Pancreas (tissue), 10 donors: ENCODE measurements at regions not wholly inside any gene's neighbourhood (a gene's known extent, or its start where the extent isn't known, plus 50 kb on each side); places are given as distances from the start of the nearest gene placed in this dataset.

ENCODE experiments used
- ATAC-seq, 4 donors: fragments of 200-7000 bp; cut with Tn5 transposase; one replicate each; pipeline versions ENCODE4 v1.8.0 to v1.9.1; 2020; ENCODE audit warnings: mild to moderate bottlenecking in 4 of 4, moderate library complexity in 4 of 4
- DNase-seq, 6 donors: peaks; one replicate each; pipeline ENCODE4 v3.0.0-alpha.2; 2020
- FAIRE-seq: peaks from 2 replicates; lab custom pipeline; 2012; peaks lifted over from hg19 to GRCh38; lab: Jason Lieb, UNC
- H3K27ac ChIP-seq, 4 donors: fragments of 200-600 bp; sonication (generic); 1 replicate in 3 of 4; 2 replicates in 1 of 4; pipeline versions ENCODE4 v1.5.0 to v1.8.0; 2020
- H3K27me3 ChIP-seq, 4 donors: fragments of 200-600 bp; one replicate each; pipeline ENCODE4 v1.8.0; 2021
- H3K36me3 ChIP-seq, 3 donors: fragments of 200-600 bp; sonication (generic) in 1 of 3; one replicate each; pipeline versions ENCODE4 v1.5.0 to v1.8.0; 2020 to 2021
- H3K4me1 ChIP-seq, 3 donors: fragments of 200-600 bp; one replicate each; pipeline ENCODE4 v1.8.0; 2021
- H3K4me3 ChIP-seq, 4 donors: fragments of 200-600 bp; sonication (generic) in 2 of 4; one replicate each; pipeline versions ENCODE4 v1.5.0 to v1.8.0; 2020 to 2021
- H3K9me3 ChIP-seq, 4 donors: fragments of 200-600 bp; one replicate each; pipeline ENCODE4 v1.8.0; 2021
- WGBS, 2 donors: extraction: QIAGEN DNeasy Blood & Tissue Kit; methylation state at CpG; one replicate each; pipeline ENCODE4 v1.1.7; 2013; 5-methylcytosine and 5-hydroxymethylcytosine counted together
- intact Hi-C, 3 donors: fragments of 100-400 bp; cut with DNase I; formaldehyde crosslinking; loops; one replicate each; pipeline versions ENCODE4 v1.11.1 to v1.14.2; 2022
- TF ChIP-seq, protein P1 (sequence below), 4 donors: fragments of 200-600 bp; sonication (generic) in 3 of 4; IDR thresholded peaks; one replicate each; pipeline versions ENCODE4 v1.5.0 to v1.8.0; 2021; ENCODE audit warnings: antibody characterized with exemption in 4 of 4
- donor health status: healthy with polysubstance abuse.
- donor health status: DM: no; HTN: no; CAD: no; lungs with moderate emphysema.
- donor health status: DM: no; HTN: no; CAD: no.
- donor health status: control.
- donor health status: control.
- donor health status: Bipolar disorder and iron deficiency.
- donor health status: DM: yes; HTN: yes; CAD: no.
- donor health status: DM: no; HTN: no; CAD: no.
- donor health status: DM: no; HTN: no; CAD: no.
- donor health status: DM: yes; HTN: yes; CAD: no.

DNA sequence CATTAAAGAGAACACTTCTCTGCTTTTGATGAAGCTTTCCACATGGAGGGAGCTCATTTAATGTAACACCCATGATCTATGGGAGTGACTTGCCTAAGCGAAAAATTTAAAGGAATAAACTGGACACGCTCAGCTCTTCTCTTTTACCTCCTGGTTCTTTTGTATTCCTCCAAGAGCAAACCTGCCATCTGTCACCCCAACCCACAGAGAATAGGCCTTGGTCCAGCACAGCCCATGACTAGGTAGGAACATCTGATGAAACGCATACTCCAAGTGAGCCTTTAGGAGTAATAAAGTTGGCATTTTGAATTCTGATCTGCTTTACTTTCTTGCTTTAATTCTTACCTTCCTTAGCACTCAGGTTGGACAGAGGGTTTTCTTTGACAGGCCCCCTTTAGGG, 389.0 kb downstream of the HNRNPD start:
- no peak for FAIRE-seq
- TF ChIP-seq, protein P1, sequence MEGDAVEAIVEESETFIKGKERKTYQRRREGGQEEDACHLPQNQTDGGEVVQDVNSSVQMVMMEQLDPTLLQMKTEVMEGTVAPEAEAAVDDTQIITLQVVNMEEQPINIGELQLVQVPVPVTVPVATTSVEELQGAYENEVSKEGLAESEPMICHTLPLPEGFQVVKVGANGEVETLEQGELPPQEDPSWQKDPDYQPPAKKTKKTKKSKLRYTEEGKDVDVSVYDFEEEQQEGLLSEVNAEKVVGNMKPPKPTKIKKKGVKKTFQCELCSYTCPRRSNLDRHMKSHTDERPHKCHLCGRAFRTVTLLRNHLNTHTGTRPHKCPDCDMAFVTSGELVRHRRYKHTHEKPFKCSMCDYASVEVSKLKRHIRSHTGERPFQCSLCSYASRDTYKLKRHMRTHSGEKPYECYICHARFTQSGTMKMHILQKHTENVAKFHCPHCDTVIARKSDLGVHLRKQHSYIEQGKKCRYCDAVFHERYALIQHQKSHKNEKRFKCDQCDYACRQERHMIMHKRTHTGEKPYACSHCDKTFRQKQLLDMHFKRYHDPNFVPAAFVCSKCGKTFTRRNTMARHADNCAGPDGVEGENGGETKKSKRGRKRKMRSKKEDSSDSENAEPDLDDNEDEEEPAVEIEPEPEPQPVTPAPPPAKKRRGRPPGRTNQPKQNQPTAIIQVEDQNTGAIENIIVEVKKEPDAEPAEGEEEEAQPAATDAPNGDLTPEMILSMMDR (IDR thresholded peaks at IDR 0.05): no peak
- no peak for DNase-seq
- Histone ChIP-seq H3K27ac (no peak overlapping the region), H3K9me3 (no peaks in the 10 kb centered on the region), H3K4me3 (no peak overlapping the region), H3K27me3 (no peaks in the 10 kb centered on the region), H3K4me1 (no peaks in the 10 kb centered on the region), H3K36me3 (no peaks in the 10 kb centered on the region)
- ATAC-seq: no peak
- intact Hi-C loops: no loop called here
- WGBS, 2 donors: 79 to 91% methylated on average over 3 of the region's 3 CpGs

DNA sequence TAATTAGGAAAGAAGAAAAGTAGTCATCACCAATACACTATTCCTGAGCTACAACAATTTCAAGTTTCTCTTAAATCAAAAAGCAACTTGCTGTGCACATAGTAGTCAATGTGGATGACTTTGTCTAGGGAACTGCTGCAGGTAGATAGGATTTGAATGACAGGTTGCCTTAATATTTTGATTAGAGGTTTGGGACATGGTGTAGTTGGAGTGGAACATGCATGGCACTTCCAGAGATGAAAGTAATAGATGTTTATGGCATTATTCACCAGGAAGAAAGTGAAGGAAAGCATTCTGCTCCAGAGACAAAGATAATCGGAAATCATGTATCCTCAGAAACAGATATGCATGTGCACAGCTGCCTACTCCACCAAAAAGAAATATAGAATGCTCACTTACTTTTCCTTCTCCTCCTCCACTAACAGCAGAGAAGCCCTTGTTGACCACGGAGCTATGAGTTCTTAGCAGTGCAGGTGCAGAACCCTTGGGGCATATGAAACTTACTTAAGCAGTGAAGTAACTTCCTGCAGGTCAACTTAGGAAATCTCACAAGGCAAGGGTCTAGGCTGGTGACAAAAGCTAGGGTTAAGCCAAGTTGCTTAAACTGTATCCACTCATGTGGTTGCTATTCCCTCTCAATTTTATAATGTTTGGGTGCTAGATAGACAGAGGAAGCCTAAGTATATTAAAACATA, 390.8 kb downstream of the HNRNPD start:
- Histone ChIP-seq H3K27ac (no peak overlapping the region), H3K4me3 (no peak overlapping the region), H3K4me1 (no peaks in the 10 kb centered on the region), H3K27me3 (no peaks in the 10 kb centered on the region), H3K36me3 (no peaks in the 10 kb centered on the region), H3K9me3 (no peaks in the 10 kb centered on the region)
- TF ChIP-seq, protein P1 (IDR thresholded peaks at IDR 0.05): no peak
- DNase-seq (no peak), ATAC-seq (no peak), FAIRE-seq (no peak)
- 67 to 81% methylated on average over 2 of the region's 2 CpGs for WGBS, 2 donors
- intact Hi-C loops: no loop called here

DNA sequence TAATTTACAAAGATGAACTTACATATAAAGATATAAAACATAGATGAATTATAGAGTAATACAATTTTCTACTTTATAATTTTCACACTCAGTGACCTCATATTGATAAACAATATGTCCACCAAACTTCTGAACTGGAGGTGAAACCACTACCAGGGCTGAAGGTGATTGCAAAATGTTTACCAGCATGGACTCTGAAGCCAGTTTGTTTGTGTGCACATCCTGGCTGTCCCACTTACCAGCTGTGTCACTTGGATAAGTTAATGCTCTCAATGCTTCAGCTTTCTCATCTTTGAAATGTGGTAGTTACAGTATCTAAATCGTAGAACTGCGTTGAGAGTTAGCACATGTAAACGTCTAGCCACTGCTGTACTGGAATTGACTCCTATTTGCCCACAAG, 392.6 kb downstream of the HNRNPD start:
- no peak overlapping the region for H3K4me3 ChIP-seq
- DNase-seq (no peak), ATAC-seq (no peak), FAIRE-seq (no peak)
- 68 to 87% methylated on average over 3 of the region's 3 CpGs for whole genome bisulfite sequencing, 2 donors
- H3K27me3 ChIP-seq: no peaks in the 10 kb centered on the region
- no peaks in the 10 kb centered on the region for H3K4me1 ChIP-seq
- no peaks in the 10 kb centered on the region for H3K36me3 ChIP-seq
- TF ChIP-seq, protein P1 (IDR thresholded peaks at IDR 0.05): no peak
- intact Hi-C loops: no loop called here
- H3K27ac ChIP-seq: no peak overlapping the region
- H3K9me3 ChIP-seq: no peaks in the 10 kb centered on the region

DNA sequence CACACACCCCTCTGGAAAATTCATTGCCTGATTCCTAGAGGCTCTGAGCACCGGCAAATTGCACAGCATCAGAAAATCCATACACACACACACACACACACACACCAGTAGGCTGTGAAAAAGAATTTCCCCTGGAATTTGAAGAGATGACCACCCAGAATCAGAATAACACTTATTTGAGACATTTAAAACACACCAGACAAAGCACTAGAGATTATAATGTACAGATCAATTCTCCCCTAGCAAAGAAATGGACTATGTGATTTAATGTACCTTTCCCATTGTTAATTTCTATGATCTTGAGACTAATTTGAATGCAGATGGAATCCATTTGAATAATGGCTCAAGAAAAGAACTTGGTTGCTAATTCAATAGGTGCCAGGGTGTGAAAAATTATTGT, 399.3 kb downstream of the HNRNPD start:
- Histone ChIP-seq H3K4me3 (no peak overlapping the region), H3K36me3 (no peaks in the 10 kb centered on the region), H3K27me3 (no peaks in the 10 kb centered on the region), H3K9me3 (no peaks in the 10 kb centered on the region), H3K27ac (no peak overlapping the region), H3K4me1 (no peaks in the 10 kb centered on the region)
- DNase-seq: no peak
- intact Hi-C loops: no loop called here
- FAIRE-seq: no peak
- TF ChIP-seq, protein P1 (IDR thresholded peaks at IDR 0.05): no peak
- ATAC-seq: no peak
- 43 to 71% methylated on average over 1 of the region's 1 CpG for WGBS, 2 donors

DNA sequence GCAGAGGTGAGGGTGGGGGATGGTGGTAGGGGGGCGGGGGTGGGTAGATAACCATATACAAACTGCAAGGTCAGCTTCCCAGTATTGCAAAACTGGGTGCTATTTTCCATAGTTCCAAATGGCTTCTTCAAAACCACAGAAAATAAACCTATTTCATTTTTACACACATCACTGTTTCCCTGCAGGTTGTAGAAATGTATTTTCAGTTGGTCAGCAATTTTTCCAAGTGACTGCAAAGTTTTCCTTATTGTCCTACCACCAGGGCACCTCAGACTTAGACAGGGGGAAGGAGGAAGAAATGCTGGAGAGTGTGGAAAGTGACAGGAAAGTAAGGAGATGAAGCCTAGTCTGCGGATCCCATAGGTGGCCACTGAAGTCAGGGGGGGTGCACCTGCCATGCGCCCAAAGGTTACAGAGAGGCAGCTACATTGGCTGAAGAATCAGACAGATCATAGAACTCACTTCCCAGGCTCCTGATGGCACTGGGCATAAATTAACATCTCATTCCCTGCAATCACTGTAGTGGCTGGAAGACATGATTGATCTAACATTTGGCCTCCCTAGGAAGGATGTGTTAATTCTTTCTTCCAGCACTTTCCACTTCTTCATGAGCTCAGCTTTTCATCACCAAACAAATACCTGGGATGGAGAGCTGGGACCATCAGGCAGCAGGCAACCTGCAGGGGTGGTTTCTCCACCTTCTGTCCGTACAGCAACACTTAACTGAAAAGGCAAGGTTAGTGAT, 402.0 kb downstream of the HNRNPD start:
- Histone ChIP-seq H3K36me3 (no peaks in the 10 kb centered on the region), H3K9me3 (no peaks in the 10 kb centered on the region), H3K4me1 (no peaks in the 10 kb centered on the region), H3K27me3 (no peaks in the 10 kb centered on the region), H3K27ac (no peak overlapping the region), H3K4me3 (no peak overlapping the region)
- intact Hi-C loops: no loop called here
- ATAC-seq (no peak), FAIRE-seq (no peak), DNase-seq (no peak)
- 55 to 59% methylated on average over 4 of the region's 4 CpGs for WGBS, 2 donors
- TF ChIP-seq, protein P1 (IDR thresholded peaks at IDR 0.05): no peak
